Neural cell (in vitro differentiated cells): ENCODE measurements at regions not wholly inside any gene's neighbourhood (a gene's known extent, or its start where the extent isn't known, plus 50 kb on each side); places are given as distances from the start of the nearest gene placed in this dataset.
"Not testable (repeated sequence)": the region's sequence is repeated elsewhere in the genome, so short reads cannot be mapped to it uniquely, and the experiment has no call there.

Experiments used
- EP300 ChIP-seq: fragments of 450-650 bp; conservative IDR thresholded peaks from 2 replicates; pipeline ENCODE4 v1.6.1; 2014; ENCODE audit warnings: antibody characterized with exemption, mild to moderate bottlenecking, moderate library complexity; ENCODE audit not compliant: poor library complexity, severe bottlenecking
- EZH2 ChIP-seq: fragments of 200-600, 300-800 bp; shearing (Covaris generic), sonication (generic); IDR thresholded peaks from 2 replicates; pipeline ENCODE4 v1.6.1; 2014; ENCODE audit warnings: antibody characterized with exemption, low read length, borderline replicate concordance, mild to moderate bottlenecking; ENCODE audit not compliant: insufficient read depth, poor library complexity, severe bottlenecking
- MXI1 ChIP-seq: fragments of 450-650 bp; conservative IDR thresholded peaks from 2 replicates; pipeline ENCODE4 v1.6.1; 2014; ENCODE audit warnings: antibody characterized with exemption, mild to moderate bottlenecking; ENCODE audit not compliant: poor library complexity, severe bottlenecking
- POLR2AphosphoS5 ChIP-seq: IDR thresholded peaks from 2 replicates; pipeline ENCODE4 v1.6.1; 2012
- RAD21 ChIP-seq: fragments of 450-650 bp; conservative IDR thresholded peaks from 2 replicates; pipeline ENCODE4 v1.6.1; 2014; ENCODE audit warnings: antibody characterized with exemption, mild to moderate bottlenecking, moderate library complexity
- SMC3 ChIP-seq: fragments of 450-650 bp; conservative IDR thresholded peaks from 2 replicates; pipeline ENCODE4 v1.6.1; 2014; ENCODE audit warnings: antibody characterized with exemption, mild to moderate bottlenecking, moderate library complexity; ENCODE audit not compliant: poor library complexity
- TAF1 ChIP-seq: IDR thresholded peaks from 2 replicates; pipeline ENCODE4 v1.6.1; 2012; ENCODE audit warnings: low read depth
- TF ChIP-seq, protein P1 (sequence below): fragments of 450-650 bp; IDR thresholded peaks from 2 replicates; pipeline ENCODE4 v1.5.1; 2014; ENCODE audit warnings: antibody characterized with exemption, mild to moderate bottlenecking, moderate library complexity; ENCODE audit not compliant: poor library complexity, severe bottlenecking
- TF ChIP-seq, protein P2 (sequence below): IDR thresholded peaks from 2 replicates; pipeline ENCODE4 v1.6.1; 2012; ENCODE audit warnings: borderline replicate concordance

DNA sequence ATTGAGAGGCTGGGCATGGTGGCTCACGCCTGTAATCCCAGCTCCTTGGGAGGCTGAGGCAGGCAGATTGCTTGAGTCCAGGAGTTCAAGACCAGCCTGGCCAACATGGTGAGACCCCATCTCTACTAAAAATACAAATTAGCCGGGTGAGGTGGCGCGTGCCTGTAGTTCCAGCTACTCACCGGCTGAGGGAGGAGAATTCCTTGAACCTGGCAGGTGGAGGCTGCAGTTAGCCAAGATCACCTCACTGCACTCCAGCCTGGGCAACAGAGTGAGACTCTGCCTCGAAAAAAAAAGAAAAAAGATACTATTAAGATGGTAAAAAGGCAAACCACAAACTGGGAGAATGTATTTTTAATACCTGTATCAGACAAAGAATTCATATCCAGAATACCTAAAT is 124.2 kb upstream of the RAP1B start:
- TF ChIP-seq TAF1, EP300, EZH2, POLR2AphosphoS5, MXI1, RAD21, SMC3: not testable (repeated sequence)
- TF ChIP-seq, protein P1, sequence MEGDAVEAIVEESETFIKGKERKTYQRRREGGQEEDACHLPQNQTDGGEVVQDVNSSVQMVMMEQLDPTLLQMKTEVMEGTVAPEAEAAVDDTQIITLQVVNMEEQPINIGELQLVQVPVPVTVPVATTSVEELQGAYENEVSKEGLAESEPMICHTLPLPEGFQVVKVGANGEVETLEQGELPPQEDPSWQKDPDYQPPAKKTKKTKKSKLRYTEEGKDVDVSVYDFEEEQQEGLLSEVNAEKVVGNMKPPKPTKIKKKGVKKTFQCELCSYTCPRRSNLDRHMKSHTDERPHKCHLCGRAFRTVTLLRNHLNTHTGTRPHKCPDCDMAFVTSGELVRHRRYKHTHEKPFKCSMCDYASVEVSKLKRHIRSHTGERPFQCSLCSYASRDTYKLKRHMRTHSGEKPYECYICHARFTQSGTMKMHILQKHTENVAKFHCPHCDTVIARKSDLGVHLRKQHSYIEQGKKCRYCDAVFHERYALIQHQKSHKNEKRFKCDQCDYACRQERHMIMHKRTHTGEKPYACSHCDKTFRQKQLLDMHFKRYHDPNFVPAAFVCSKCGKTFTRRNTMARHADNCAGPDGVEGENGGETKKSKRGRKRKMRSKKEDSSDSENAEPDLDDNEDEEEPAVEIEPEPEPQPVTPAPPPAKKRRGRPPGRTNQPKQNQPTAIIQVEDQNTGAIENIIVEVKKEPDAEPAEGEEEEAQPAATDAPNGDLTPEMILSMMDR = not testable (repeated sequence)
- TF ChIP-seq, protein P2, sequence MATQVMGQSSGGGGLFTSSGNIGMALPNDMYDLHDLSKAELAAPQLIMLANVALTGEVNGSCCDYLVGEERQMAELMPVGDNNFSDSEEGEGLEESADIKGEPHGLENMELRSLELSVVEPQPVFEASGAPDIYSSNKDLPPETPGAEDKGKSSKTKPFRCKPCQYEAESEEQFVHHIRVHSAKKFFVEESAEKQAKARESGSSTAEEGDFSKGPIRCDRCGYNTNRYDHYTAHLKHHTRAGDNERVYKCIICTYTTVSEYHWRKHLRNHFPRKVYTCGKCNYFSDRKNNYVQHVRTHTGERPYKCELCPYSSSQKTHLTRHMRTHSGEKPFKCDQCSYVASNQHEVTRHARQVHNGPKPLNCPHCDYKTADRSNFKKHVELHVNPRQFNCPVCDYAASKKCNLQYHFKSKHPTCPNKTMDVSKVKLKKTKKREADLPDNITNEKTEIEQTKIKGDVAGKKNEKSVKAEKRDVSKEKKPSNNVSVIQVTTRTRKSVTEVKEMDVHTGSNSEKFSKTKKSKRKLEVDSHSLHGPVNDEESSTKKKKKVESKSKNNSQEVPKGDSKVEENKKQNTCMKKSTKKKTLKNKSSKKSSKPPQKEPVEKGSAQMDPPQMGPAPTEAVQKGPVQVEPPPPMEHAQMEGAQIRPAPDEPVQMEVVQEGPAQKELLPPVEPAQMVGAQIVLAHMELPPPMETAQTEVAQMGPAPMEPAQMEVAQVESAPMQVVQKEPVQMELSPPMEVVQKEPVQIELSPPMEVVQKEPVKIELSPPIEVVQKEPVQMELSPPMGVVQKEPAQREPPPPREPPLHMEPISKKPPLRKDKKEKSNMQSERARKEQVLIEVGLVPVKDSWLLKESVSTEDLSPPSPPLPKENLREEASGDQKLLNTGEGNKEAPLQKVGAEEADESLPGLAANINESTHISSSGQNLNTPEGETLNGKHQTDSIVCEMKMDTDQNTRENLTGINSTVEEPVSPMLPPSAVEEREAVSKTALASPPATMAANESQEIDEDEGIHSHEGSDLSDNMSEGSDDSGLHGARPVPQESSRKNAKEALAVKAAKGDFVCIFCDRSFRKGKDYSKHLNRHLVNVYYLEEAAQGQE = not testable (repeated sequence)
